GM19395 (cell line): ENCODE measurements at regions not wholly inside any gene's neighbourhood (a gene's known extent, or its start where the extent isn't known, plus 50 kb on each side); places are given as distances from the start of the nearest gene placed in this dataset.
"Not testable (repeated sequence)": the region's sequence is repeated elsewhere in the genome, so short reads cannot be mapped to it uniquely, and the experiment has no call there.

Experiments
- ATAC-seq: cut with Tn5 transposase; IDR thresholded peaks from one replicate; pipeline ENCODE4 v1.9.1; 2021; ENCODE audit warnings: mild to moderate bottlenecking, moderate library complexity; ENCODE audit not compliant: unreplicated experiment

DNA sequence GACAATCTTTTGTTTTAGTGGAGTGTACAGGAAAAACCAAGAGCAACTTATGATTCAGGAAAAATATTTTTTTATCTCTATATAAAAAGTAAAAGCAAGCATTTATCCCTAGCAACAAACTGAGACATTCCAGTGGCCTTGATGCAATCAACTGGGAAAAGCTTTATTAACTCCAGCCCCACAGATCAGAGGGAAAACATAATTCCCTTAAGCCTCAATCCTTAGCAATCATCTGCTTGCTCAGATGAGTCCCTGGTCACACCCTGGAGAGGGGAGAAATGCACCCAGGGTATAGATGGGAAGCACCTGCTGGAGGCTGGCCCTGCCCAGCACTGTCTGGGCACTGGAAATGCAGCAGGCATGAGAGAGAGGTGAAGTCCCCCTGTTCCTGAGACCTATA, 636.6 kb downstream of the TNS3 start:
- ATAC-seq = no peak

DNA sequence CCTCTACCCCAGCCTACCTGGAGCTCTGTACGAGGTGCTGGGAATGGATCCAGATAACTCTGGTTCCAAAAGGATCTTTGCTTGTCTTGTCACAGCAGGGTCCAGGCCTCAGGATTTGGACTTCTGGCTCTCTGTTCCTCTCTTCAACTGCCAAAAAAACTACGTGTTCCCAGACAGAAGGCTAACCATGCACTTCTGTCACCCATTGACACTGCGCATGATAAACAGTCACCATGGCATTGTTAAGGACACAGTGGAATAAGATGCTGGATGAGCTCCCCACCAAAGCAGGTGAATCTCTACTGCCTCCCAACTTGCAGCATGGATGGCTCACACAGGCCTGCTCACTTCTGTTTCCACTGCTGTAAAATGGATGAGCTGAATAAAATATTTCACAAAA, 637.9 kb downstream of the TNS3 start:
- no peak for ATAC-seq

DNA sequence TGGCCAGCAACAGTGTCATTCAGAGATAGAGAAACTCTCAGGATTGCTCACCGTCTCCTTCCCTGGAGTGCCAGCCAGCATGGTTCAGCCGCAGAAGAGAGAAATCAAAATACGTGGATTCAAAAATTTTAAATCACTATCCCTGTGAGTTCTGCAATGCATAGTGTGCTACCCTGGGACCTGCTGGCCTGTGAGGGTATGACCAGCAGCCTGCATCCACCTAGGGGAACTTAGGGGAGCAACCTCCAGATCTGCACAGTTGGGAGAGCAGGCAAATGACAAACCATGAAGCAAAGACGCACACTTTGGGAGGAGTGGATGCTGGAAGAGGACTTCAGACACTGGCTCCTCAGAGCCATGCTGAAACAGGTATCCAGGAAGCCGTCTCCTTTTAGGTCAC, 639.3 kb downstream of the TNS3 start:
- no peak for ATAC-seq

DNA sequence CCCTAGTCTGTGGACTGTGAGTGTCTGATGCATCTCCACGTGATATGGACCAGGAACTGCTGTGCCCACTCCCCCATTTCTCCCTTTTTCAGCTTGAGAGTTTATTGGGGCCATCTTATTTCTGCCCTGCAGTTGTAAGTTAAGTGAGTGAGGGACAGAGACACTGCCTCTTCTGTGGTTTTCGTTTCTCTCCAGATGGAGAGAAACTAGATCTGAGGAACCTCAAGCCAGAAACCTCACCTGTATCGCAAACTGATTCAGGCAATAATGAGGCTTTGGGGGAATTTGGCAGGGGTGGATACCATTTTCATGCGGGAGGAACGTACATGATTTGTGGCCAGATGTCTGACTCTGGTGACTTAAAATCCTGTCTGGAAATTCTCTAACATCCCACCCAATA, 641.7 kb downstream of the TNS3 start:
- no peak for ATAC-seq

DNA sequence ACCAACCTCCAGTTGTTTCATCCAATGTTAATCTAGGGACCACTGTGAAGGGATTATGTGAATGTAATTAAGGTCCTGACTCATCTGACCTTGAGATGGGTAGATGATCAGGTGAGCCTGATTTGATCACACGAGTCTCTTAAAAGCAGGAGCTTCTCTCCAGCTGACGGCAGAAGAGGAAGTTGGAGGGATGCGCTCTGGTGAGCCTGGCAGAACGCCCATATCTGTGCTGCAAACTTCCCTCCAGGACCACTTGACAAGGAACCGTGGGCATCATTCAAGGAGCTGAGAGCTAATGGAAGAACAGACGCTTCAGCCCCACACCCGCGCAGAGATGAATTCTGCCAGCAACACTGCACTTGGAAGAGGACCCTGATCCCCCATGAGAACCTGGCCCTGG, 642.4 kb downstream of the TNS3 start:
- no peak for ATAC-seq

DNA sequence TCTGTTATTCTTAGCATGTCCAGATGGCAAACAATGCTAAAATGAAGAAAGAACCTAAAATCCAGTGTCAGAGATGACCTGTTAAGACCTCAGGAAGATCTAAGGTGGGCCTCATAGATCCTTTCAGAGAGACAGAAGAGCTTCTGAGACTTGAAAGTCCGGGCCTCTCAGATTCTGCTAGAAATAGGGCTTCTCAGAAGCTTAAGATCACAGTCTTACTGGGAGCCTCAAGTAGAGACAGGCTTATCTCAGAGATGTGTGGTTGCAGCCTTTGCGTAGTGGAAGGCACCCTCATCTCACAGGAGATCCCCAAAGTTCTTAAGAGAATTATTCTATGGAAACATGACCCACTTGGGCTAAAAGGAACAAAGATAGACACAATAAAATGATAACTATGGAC, 642.8 kb downstream of the TNS3 start:
- no peak for ATAC-seq

DNA sequence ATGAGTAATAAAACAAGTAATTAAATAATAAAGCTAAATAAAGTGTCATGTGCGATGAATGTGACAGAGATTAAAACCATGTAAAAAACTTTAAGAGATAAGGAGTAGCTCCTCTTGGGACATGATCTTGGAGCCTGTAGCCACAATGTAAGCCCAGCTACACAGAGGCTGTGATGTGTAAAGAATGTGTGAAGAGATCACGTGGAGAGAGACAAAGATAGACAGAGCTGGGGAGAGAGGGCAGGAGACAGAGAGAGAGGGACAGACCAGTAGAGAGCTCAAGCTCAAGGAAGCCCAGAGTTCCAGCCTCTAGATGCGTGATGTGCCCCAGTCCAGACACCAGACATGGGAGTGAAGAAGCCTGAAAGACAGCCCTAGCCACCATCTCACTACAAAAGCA, 644.1 kb downstream of the TNS3 start:
- no peak for ATAC-seq

DNA sequence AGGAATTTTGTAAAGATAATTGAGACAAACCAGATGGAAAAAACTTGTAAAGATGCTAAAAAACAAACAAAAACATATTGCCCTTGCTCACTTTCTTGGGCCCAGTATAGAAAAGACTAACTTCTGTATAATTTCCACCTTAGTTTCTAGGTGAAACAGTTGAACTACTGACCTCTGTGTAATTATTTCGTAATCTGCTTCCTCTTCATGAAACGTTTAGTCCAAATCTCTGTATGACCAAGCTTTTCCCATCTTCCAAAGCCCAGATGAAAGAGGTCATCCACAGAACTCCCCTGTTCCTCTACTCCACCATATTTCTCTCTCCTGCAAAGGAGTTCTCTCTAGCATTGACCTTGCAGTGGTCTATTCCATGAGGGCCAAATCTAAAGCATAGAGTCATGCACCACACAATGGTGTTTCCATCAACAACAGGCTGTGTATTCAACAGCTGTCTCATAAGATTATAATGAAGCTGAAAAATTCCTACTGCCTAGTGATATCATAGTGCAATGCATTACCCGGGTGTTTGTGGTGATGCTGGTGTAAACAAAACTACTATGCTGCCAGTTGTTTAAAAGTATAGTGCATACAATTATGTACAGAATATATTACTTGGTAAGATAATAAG, 647.6 kb downstream of the TNS3 start:
- no peak for ATAC-seq

DNA sequence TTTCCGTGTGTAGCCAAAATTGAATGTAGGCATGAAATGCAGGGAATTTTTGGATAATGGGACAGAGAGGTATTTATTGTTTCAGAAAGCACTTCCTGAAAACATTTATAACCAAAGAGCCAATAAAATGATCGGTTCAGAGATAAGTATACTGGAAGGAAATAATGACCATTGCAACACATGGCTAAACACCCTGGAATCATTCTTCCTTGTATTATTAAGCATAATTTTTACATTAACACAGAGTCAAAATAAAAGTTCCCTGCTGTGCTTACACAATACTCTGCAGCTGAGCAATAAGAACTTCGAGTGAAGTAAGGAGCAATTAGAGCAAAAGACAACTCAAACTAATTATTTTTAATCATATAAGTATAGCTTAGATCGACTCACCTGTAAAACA, 648.3 kb downstream of the TNS3 start:
- no peak for ATAC-seq

DNA sequence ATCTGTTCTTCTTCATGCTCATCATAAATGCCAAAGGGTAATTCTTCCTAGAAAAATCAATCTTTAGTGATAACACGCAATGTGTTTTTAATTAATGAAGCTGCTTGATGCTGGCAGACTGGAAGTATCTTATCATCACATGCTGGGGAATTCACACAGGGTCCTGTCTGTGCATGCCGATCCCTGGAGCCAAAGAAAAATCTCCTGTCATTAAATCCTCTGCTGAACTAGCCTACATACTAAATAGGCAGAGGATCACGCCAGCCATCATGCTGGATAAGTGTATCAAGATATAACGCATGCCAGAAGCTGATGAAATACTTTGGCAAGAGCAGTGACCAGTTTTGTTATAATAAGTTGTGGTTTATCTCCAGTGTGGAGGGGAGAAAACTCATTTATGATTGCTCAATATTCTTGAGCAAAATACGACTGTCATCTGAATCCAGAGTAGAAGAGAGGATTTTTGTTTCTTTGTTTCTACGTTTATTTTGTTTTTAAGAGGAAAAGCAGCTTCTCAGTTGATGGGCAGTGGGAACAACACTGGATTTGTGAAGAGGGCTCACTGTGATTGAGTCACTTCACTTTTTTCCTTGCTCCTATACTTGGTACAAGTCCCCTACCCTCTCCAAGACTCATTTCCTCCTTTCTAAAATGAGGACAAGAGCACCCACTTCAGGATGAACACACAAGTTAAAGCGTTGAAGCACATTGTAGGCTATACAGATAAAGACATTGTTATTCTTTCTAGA, 649.1 kb downstream of the TNS3 start:
- no peak for ATAC-seq

DNA sequence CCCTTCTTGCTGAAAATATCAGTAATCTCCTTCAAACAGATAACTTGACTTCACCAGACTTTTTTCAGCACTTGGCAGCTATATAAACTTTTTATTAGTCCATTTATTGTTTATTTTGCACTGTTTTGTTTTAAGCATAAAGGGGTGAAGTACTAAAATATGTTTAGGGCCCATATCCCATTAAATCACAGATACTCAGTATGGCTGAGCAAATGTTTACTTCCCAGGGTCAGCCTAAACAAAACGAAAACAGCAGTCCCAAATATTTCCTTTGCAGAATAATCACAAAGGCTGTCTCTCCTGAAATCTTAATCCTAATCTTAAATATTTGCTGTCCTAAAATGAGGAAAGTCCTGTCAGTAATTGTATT, 649.6 kb downstream of the TNS3 start:
- no peak for ATAC-seq

DNA sequence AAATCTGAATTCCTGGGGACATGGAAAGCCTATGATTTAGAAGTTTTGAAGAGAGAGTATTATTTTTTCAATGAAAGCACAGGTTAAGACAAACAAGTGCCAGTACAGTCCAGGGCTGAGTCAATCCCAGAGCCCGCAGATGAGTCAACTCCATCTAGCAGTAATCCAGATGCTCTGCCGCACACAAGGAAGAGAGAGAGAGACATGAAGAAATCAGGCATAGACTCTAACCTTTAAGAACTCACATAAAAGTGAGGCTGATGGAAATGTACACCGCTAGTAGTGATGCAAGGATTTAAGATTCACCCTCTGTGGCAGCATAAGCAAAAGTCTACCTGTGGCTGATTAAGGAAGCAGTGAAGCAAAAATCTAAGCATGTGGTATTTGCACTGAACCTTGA, 651.5 kb downstream of the TNS3 start:
- no peak for ATAC-seq

DNA sequence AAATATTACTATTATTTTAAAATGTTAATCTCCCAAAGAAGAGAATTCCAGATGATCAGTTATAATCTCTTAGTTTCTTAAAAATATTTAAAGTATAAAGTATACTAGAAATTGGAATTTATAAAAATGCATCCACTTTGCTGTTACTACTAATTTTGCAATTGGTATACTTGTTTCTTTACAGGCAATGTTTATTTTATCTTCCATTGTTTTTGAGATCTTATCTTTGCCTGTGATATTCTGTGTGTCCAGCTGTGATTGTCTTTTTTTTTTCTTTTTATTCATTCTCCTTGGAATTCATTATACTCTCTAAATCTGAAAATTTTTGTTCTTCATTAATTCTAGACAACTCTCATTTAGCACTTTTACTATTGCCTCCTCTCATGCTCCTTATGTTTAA, 652.6 kb downstream of the TNS3 start:
- ATAC-seq = no peak

DNA sequence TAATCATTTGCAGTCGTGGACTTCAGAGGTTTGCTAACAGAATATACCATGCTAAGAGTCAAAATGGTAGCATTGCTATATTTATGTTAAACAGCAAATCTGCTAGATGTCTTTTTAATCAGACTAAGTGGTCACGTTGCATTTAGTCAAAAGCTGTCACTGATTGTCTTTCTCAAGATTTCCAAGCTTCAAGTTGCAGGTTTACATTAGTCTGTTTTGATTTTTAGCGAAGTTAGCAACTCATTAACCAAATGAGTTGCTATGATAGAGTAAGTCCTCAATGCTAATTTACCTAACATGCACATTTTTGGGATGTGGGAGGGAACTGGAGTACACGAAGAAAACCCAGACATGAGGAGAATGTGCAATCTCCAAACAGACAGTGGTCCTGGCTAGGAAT, 653.2 kb downstream of the TNS3 start:
- no peak for ATAC-seq

DNA sequence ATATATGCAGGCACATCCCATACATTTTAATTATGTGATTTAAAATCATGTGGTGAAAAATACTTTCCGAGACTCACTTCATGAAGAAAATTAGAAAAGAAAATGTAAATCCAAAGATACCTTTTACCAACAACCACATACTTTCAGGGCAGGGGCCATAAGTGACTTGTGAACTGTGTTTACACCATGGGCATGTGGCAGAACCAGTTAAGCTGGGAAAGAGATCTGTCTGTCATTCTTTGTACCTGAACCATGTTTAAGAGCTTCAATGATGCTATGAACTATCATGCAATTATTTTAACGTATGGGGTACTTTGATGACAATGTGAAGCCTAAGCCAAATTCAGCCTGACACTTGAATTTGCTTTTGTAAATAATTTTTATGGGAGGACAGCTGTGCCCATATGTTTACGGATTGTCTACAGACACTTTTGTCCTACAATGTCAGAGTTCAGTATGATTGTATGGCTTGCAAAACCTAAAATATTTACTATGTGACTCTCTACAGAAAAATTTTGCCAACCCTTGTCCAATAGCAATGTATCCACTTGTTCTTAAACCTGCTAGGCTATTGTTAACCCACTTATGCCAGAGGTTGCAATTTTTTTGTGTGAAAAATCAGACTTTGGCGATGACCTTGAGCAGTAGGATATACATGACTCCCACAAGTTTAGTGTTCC, 654.6 kb downstream of the TNS3 start:
- no peak for ATAC-seq

DNA sequence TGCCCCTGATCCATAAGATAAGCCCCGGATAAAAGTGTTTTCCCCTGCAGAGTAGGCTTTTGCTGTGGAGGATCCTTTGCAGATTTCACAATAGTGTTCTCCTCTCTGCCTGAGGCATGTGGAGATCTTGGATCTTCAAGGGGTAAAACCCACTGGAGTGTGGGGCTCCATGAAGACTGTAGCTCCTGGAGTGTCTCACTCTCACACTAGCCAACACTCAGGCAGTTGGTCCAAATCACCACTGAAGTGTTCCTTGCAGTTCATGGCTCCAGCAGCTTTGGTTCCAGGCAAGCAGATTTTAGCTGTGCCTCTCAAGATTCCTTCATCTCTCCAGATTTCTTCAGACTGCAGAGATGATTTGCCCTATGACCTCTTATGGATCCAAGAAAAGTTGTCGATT, 665.3 kb downstream of the TNS3 start:
- no peak for ATAC-seq

DNA sequence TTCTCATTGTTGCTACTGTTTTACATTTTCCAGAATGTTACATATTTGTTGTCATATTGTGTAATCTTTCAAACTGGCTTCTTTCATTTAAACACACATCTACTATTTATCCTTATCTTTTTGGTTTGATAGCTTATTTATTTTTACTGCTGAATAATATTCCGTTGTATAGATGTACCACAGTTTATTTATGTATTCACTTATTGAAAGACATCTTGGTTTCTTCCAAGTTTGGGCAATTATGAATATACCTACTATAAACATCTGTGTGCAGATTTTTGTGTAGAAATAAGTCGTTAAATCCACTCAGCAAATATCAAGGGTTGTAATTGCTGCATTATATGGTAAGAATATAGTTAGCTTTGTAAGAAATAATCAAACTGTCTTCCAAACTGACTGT, 669.2 kb downstream of the TNS3 start:
- ATAC-seq = no peak

DNA sequence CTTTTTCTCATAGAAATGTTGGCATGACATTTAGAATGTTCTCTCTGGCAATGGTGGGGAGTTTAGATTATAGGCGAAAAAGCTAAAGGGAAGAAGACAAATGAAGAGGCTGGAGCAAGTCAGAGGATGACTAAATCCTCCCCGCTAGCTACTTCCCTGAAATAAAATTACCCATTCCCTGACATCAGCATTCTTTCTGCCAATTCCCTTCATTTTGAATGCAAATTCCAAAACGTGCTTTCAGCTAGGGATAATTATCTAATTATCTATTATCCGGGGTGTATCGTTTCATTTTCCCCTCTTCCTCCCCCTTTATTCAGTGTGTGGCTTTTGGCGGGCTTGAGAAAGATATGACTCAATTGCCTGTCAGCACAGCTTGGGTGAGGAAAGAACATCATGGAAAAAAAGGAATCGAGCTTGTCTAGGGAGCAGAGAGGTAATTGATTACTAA, 672.3 kb downstream of the TNS3 start:
- ATAC-seq = no peak

DNA sequence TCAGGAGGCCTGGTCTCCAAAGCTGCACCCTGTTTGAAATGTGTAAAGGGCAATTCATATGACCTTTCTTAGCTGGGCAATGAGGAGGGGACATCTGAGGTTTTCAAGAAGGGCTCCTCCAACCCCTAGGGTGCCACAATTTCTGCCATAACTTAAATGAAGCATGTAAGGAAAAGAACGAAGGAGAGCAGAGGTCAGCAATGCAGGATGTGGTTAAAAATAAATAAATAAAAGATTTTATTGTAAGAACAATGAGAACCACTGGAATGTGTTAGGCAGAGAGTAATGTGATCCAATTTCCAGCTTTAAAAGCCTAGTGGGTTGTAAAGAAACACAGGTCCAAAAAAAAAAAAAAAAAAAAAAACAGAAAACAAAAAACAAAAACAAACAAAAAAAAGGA, 673.1 kb downstream of the TNS3 start:
- ATAC-seq = no peak

DNA sequence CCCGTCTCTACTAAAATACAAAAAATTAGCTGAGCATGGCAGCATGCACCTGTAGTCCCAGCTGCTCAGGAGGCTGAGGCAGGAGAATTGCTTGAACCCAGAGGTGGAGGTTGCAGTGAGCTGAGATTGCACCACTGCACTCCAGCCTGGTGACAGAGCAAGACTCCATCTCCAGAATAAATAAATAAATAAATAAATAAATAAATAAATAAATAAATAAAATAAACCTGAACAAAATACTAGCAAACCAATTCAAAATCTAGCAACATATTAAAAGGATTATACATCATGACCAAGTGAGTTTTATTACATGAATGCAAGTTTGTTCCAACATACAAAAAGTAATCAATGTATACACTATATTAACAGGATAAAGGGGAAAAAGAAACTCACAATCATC, 677.4 kb downstream of the TNS3 start:
- not testable (repeated sequence) for ATAC-seq

DNA sequence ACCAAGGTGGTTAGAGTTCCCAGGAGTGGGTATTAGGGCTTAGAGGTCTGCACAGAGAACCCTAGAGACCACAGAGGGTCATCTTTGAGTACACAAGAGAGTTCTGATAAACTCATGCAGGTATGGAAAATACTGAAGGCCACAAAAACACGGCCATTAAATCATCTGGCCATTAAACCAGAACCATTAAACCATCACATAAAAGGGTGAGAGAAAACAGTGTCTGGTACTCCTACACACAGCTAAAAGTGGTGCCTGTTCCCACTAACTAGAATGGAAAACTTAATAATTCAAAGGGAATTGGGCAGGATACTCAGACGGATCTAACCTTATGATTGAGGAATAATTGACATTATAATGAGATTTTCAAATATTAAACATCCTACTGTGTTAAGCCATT, 679.4 kb downstream of the TNS3 start:
- ATAC-seq = no peak
